GM23248 (cell line): ENCODE measurements at regions not wholly inside any gene's neighbourhood (a gene's known extent, or its start where the extent isn't known, plus 50 kb on each side); places are given as distances from the start of the nearest gene placed in this dataset.

Experiments
- EZH2 ChIP-seq: fragments of 200-600 bp; sonication (generic); IDR thresholded peaks from 2 replicates; pipeline ENCODE4 v1.6.1; 2018; ENCODE audit warnings: antibody characterized with exemption, mild to moderate bottlenecking; ENCODE audit not compliant: insufficient read depth, poor library complexity, severe bottlenecking
- EZH2phosphoT487 ChIP-seq: fragments of 200-600 bp; sonication (generic); IDR thresholded peaks from 2 replicates; pipeline ENCODE4 v1.6.1; 2018; ENCODE audit warnings: antibody characterized with exemption, moderate library complexity, mild to moderate bottlenecking, low read depth; ENCODE audit not compliant: insufficient read depth

DNA sequence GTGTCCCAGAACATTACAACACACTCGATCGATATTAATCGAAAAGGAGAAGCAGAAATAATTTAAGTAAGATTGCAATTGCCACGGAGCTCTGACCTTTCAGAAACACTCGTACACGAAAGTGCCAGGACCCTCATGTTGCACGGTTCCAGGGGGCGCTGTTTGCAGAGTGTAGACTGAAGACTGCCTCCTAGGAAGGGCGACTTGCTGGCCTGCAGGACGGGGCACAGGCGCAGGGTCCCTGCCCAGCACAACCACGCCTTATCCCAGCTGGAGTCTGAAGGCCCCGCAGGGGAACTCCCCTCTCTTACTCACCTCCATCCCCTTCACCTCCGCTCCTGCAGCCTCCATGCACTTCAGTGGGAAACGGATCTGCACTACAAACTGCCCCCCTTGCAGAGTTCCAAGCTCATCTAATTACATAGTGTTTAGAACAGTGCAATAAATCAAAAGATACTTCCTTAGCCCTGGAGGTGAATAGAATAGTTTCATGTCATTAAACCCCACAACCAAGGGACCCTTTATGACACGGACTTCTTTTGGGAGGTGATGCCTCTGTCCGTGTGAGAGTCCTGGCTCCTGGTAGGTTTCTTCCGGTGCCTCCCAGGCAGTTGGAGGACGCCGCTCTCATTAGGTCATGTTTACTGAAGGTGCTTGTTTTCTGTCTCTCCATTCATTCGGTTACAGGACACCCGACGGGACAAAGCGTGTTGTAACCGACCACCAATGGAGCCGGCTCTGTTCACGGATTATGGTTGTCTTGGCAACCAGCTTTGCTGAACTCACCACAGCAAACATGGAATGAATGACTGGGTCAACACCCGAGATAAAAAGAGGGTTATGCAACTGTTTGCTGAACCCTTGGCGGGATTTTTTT, 262.2 kb downstream of the BAMBI start:
- no peak for TF ChIP-seq EZH2
- TF ChIP-seq EZH2phosphoT487: no peak
